ENCODE measurements at regions not wholly inside any gene's neighbourhood (a gene's known extent, or its start where the extent isn't known, plus 50 kb on each side); places are given as distances from the start of the nearest gene placed in this dataset.

DNA sequence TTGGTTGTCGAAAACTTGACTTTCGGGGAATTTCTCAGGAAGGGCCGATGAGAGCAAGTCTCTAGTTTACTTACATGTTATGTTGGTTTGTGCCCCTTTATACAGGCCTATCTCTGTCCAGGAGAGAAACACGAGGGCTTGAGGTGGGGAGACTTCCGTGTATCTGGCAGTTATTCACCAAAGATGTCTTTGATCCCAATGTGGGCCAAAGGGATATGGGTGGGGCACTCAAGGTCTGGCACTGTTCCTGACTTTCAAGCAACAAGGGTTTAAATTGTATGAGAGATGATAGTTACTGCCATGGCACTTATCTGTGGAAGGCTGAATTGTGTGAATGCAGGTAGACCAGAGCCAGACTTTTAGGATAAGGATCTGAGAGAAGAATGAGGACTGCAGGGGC is 137.2 kb upstream of the DHRS4 start:
- H3K4me3 ChIP-seq, result no peak overlapping the region
- intact Hi-C loops (cut with micrococcal nuclease; ENCODE audit: unreplicated experiment), result no loop called here
- no peak overlapping the region for H3K4me2 ChIP-seq
- TF ChIP-seq, protein P1, sequence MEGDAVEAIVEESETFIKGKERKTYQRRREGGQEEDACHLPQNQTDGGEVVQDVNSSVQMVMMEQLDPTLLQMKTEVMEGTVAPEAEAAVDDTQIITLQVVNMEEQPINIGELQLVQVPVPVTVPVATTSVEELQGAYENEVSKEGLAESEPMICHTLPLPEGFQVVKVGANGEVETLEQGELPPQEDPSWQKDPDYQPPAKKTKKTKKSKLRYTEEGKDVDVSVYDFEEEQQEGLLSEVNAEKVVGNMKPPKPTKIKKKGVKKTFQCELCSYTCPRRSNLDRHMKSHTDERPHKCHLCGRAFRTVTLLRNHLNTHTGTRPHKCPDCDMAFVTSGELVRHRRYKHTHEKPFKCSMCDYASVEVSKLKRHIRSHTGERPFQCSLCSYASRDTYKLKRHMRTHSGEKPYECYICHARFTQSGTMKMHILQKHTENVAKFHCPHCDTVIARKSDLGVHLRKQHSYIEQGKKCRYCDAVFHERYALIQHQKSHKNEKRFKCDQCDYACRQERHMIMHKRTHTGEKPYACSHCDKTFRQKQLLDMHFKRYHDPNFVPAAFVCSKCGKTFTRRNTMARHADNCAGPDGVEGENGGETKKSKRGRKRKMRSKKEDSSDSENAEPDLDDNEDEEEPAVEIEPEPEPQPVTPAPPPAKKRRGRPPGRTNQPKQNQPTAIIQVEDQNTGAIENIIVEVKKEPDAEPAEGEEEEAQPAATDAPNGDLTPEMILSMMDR (conservative IDR thresholded peaks at IDR 0.05), result no peak
- no peak for TF ChIP-seq EZH2 (IDR thresholded peaks at IDR 0.05; ENCODE audit: low read depth)
- H4K20me1 ChIP-seq (ENCODE audit: insufficient read depth), result no peaks in the 10 kb centered on the region
- ChIA-PET POLR2A (ENCODE audit: unreplicated experiment) (no interaction called here), CTCF (no interaction called here)
- no peaks in the 10 kb centered on the region for H3F3A ChIP-seq (ENCODE audit: insufficient read depth, low read depth)
- no peaks in the 10 kb centered on the region for H3K9me3 ChIP-seq (ENCODE audit: insufficient read depth, low read depth)
- DNase-seq, result no peak
- no peak overlapping the region for H3K27ac ChIP-seq
- no peaks in the 10 kb centered on the region for H3K79me2 ChIP-seq (ENCODE audit: low read depth)
- H3K27me3 ChIP-seq (ENCODE audit: insufficient read depth, low read depth), result no peaks in the 10 kb centered on the region
- H3K36me3 ChIP-seq (ENCODE audit: low read depth), result no peaks in the 10 kb centered on the region
- H2AFZ ChIP-seq, result no peak overlapping the region
- no peaks in the 10 kb centered on the region for H3K9me2 ChIP-seq (ENCODE audit: insufficient read depth)
- no peaks in the 10 kb centered on the region for H3K4me1 ChIP-seq (replicated peaks; ENCODE audit: insufficient read depth)
- BruUV-seq (replicated peaks), result no TSS peak

DNA sequence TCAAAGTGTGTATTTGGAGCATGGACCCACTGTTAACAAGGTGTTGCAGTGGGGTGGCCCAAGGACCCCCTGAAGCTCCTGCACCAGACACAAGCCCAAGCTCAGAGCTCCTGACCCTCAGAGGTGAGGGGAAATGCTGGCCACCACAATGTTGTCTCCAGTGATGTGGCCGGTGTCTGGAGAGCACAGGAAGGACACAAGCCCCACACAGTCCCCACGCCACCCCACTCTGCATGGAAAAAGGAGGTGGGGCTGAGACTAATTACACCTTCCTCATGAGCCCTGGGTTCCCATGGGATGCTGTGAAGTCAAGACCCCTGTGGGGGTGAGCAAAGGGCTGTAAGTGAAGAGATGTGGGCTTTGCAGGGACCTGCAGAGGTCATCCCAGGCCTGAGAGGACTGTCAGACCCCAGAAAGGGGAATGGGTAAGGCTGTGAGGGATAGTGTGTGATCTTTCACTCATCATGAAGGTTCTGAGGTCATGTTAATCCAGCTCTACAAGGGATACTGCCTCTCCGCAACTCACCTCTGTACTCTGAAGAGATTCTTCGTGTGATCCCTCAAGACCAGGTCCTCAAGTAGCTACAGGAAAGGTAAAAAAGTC is 136.3 kb upstream of the DHRS4 start:
- DNase-seq, result no peak
- H3F3A ChIP-seq (ENCODE audit: insufficient read depth, low read depth), result no peaks in the 10 kb centered on the region
- H3K4me3 ChIP-seq, result no peak overlapping the region
- H3K4me1 ChIP-seq (replicated peaks; ENCODE audit: insufficient read depth), result no peaks in the 10 kb centered on the region
- no peaks in the 10 kb centered on the region for H3K79me2 ChIP-seq (ENCODE audit: low read depth)
- no peaks in the 10 kb centered on the region for H3K36me3 ChIP-seq (ENCODE audit: low read depth)
- no peaks in the 10 kb centered on the region for H3K9me3 ChIP-seq (ENCODE audit: insufficient read depth, low read depth)
- no peak overlapping the region for H2AFZ ChIP-seq
- no peaks in the 10 kb centered on the region for H4K20me1 ChIP-seq (ENCODE audit: insufficient read depth)
- POLR2A ChIA-PET (ENCODE audit: unreplicated experiment), result no interaction called here
- CTCF ChIA-PET, result no interaction called here
- no peak overlapping the region for H3K4me2 ChIP-seq
- TF ChIP-seq, protein P1 (conservative IDR thresholded peaks at IDR 0.05), result no peak
- TF ChIP-seq EZH2 (IDR thresholded peaks at IDR 0.05; ENCODE audit: low read depth), result no peak
- no TSS peak for BruUV-seq (replicated peaks)
- no peak overlapping the region for H3K27ac ChIP-seq
- no peaks in the 10 kb centered on the region for H3K9me2 ChIP-seq (ENCODE audit: insufficient read depth)
- no peaks in the 10 kb centered on the region for H3K27me3 ChIP-seq (ENCODE audit: insufficient read depth, low read depth)
- intact Hi-C loops (cut with micrococcal nuclease; ENCODE audit: unreplicated experiment), result no loop called here

DNA sequence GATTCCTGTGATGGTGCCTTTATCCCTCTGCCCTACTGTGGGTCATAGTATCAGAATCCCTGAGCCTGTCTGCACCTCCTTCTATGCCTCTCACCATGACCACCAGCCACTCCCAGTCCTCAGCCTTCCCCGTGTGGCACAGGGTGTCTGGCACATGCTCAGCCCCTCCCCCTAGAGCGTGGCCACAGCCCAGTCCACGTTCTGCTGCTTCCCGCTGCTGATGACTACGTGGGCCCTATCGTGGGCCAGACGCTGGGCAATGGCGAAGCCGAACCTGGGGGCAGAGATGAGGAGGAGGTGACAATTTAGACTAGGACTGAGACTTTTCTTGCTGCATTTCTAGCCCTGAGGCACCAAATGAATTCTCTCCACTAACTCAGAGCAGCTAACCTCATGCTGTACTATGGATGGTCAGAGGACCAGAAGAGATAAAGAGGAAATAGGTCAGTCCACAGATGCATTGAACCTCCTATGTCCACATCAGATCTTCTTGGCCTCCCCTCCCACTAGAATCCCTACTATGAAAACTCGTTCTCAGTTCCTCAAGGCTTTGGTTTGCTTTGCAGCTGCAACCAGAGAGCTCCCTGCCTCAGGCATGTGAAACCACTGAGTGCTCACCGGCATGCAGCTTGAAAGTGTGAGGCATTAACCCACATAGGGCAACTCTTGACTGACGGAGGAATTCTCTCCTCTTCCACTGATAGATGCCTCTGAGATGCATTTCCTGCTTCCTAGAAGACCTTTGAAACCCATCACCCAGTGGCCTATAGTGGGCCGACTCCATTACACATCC is 126.3 kb upstream of the DHRS4 start:
- CTCF ChIA-PET, result no interaction called here
- Histone ChIP-seq H3K9me2 (ENCODE audit: insufficient read depth) (no peaks in the 10 kb centered on the region), H3K4me2 (no peak overlapping the region), H3K36me3 (ENCODE audit: low read depth) (no peaks in the 10 kb centered on the region), H3F3A (ENCODE audit: insufficient read depth, low read depth) (peaks cover 14% of the 10 kb centered on the region; the same call in 1 of the 2 replicates), H3K4me1 (replicated peaks; ENCODE audit: insufficient read depth) (peaks cover 21% of the 10 kb centered on the region), H3K4me3 (no peak overlapping the region), H3K9me3 (ENCODE audit: insufficient read depth, low read depth) (no peaks in the 10 kb centered on the region; the same call in 1 of the 2 replicates), H3K27ac (no peak overlapping the region), H4K20me1 (ENCODE audit: insufficient read depth) (no peaks in the 10 kb centered on the region), H3K79me2 (ENCODE audit: low read depth) (no peaks in the 10 kb centered on the region), H3K27me3 (ENCODE audit: insufficient read depth, low read depth) (no peaks in the 10 kb centered on the region), H2AFZ (no peak overlapping the region)
- no TSS peak for BruUV-seq (replicated peaks)
- POLR2A ChIA-PET (ENCODE audit: unreplicated experiment), result no interaction called here
- TF ChIP-seq, protein P1 (conservative IDR thresholded peaks at IDR 0.05), result no peak
- TF ChIP-seq EZH2 (IDR thresholded peaks at IDR 0.05; ENCODE audit: low read depth), result no peak
- DNase-seq, result no peak
- intact Hi-C loops (cut with micrococcal nuclease; ENCODE audit: unreplicated experiment), result no loop called here

Data from PC-9 (cell line).